GM19452 (cell line): ENCODE measurements at regions not wholly inside any gene's neighbourhood (a gene's known extent, or its start where the extent isn't known, plus 50 kb on each side); places are given as distances from the start of the nearest gene placed in this dataset.

ENCODE experiments used
- ATAC-seq: cut with Tn5 transposase; IDR thresholded peaks from one replicate; pipeline ENCODE4 v1.9.1; 2021; ENCODE audit not compliant: unreplicated experiment

GRCh38 chr11:98842187-98842586, 178.6 kb upstream of the CNTN5 start:
- no peak for ATAC-seq

- no peak for ATAC-seq
These were observed 158.6 kb upstream of the CNTN5 start for GRCh38 chr11:98862169-98862568.

- no peak for ATAC-seq
These were observed 149.1 kb upstream of the CNTN5 start for GRCh38 chr11:98871690-98872089.

- ATAC-seq = no peak
These were observed 146.7 kb upstream of the CNTN5 start for GRCh38 chr11:98874050-98874449.

GRCh38 chr11:98895936-98896335, 124.8 kb upstream of the CNTN5 start:
- ATAC-seq = no peak

- no peak for ATAC-seq
These were observed 79.8 kb upstream of the CNTN5 start for GRCh38 chr11:98940913-98941312.

- ATAC-seq = no peak
These were observed 76.3 kb upstream of the CNTN5 start for GRCh38 chr11:98944461-98944860.

- no peak for ATAC-seq
These were observed 68.6 kb upstream of the CNTN5 start for GRCh38 chr11:98952107-98952506.

- no peak for ATAC-seq
These were observed 65.2 kb upstream of the CNTN5 start for GRCh38 chr11:98955551-98955950.

GRCh38 chr11:98964146-98964545, 56.6 kb upstream of the CNTN5 start:
- ATAC-seq = no peak

GRCh38 chr11:98965358-98965757, 55.4 kb upstream of the CNTN5 start:
- no peak for ATAC-seq

GRCh38 chr11:98965775-98966174, 55.0 kb upstream of the CNTN5 start:
- no peak for ATAC-seq

GRCh38 chr11:98967005-98967404, 53.7 kb upstream of the CNTN5 start:
- no peak for ATAC-seq
